Body of pancreas (tissue), 4 donors: ENCODE measurements at regions not wholly inside any gene's neighbourhood (a gene's known extent, or its start where the extent isn't known, plus 50 kb on each side); places are given as distances from the start of the nearest gene placed in this dataset.

Experiments
- ATAC-seq: fragments of 150-250 bp; one replicate; pipeline ENCODE4 v1.9.1; 2016
- DNase-seq, 4 donors: peaks; one replicate each; pipeline ENCODE4 v3.0.0-alpha.2; 2019
- H3K27ac ChIP-seq, 4 donors: fragments of 200-600 bp; sonication (generic); 1 replicate in 3 of 4; 2 replicates in 1 of 4; pipeline versions ENCODE4 v1.5.1 to v1.6.1; 2016 to 2019; ENCODE audit warnings: mild to moderate bottlenecking in 1 of 4, mixed read lengths in 1 of 4, moderate library complexity in 1 of 4
- H3K27me3 ChIP-seq, 2 donors: fragments of 200-600 bp; sonication (generic); one replicate each; pipeline ENCODE4 v1.6.0; 2016; ENCODE audit warnings: mild to moderate bottlenecking in 1 of 2
- H3K36me3 ChIP-seq, 2 donors: fragments of 200-600 bp; sonication (generic); replicated peaks in 1 of 2; 2 replicates each; pipeline ENCODE4 v1.5.1; 2016; ENCODE audit warnings: low read depth in 2 of 2; ENCODE audit not compliant: insufficient read depth in 1 of 2
- H3K4me1 ChIP-seq: fragments of 200-600 bp; sonication (generic); one replicate; pipeline ENCODE4 v1.6.0; 2016
- H3K4me3 ChIP-seq, 2 donors: fragments of 200-600 bp; sonication (generic); 1 replicate in 1 of 2; 2 replicates in 1 of 2; pipeline ENCODE4 v1.5.1; 2016 to 2019
- H3K9me3 ChIP-seq, 3 donors: fragments of 200-600 bp; sonication (generic); 1 replicate in 2 of 3; 2 replicates in 1 of 3; pipeline ENCODE4 v1.5.1; 2016
- POLR2A ChIP-seq, 3 donors: fragments of 450-650 bp; IDR thresholded peaks; one replicate each; pipeline ENCODE4 v1.6.1; 2016; ENCODE audit warnings: antibody characterized with exemption in 3 of 3, mild to moderate bottlenecking in 2 of 3
- WGBS, 2 donors: methylation state at CpG; one replicate each; pipeline ENCODE4 v1.1.5; 2017; 5-methylcytosine and 5-hydroxymethylcytosine counted together
- intact Hi-C: fragments of 100-400 bp; cut with DNase I; formaldehyde crosslinking; loops from one replicate; pipeline ENCODE4 v1.15.1; 2023
- TF ChIP-seq, protein P1 (sequence below), 7 experiments: fragments of 450-650 bp in 4 of 7; fragments of 200-600 bp in 3 of 7; sonication (generic) in 3 of 7; IDR thresholded peaks; one replicate each; pipeline ENCODE4 v1.5.1; 2016 to 2019; ENCODE audit warnings: antibody characterized with exemption in 7 of 7

DNA sequence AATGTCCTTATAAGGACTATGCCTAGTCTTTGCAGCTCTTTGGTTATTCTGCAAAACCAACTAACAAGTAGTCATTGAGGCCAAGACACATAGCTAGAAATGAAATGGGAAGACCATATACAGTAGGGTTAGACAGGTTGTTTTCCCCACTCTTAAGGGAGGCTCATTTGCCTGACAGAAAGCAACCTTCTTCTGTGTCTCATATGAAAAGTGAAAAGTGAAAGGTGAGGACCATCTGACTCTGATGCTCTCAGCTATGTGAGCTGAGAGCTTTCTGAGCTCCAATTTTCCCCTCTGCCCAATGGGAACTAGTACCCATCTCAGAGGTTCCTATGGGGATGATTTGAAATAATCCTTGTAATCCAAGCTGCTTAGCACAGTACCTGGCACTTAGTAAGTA is 142.0 kb upstream of the BDNF start:
- Histone ChIP-seq H3K36me3 (no peaks in the 10 kb centered on the region), H3K4me3 (no peak overlapping the region), H3K9me3 (no peaks in the 10 kb centered on the region), H3K27ac (no peak overlapping the region), H3K27me3 (no peaks in the 10 kb centered on the region), H3K4me1 (peaks cover 11% of the 10 kb centered on the region)
- TF ChIP-seq, protein P1, sequence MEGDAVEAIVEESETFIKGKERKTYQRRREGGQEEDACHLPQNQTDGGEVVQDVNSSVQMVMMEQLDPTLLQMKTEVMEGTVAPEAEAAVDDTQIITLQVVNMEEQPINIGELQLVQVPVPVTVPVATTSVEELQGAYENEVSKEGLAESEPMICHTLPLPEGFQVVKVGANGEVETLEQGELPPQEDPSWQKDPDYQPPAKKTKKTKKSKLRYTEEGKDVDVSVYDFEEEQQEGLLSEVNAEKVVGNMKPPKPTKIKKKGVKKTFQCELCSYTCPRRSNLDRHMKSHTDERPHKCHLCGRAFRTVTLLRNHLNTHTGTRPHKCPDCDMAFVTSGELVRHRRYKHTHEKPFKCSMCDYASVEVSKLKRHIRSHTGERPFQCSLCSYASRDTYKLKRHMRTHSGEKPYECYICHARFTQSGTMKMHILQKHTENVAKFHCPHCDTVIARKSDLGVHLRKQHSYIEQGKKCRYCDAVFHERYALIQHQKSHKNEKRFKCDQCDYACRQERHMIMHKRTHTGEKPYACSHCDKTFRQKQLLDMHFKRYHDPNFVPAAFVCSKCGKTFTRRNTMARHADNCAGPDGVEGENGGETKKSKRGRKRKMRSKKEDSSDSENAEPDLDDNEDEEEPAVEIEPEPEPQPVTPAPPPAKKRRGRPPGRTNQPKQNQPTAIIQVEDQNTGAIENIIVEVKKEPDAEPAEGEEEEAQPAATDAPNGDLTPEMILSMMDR (IDR thresholded peaks at IDR 0.05): no peak
- TF ChIP-seq POLR2A (IDR thresholded peaks at IDR 0.05): no peak
- no peak for DNase-seq
- intact Hi-C loops: no loop called here
- ATAC-seq: no peak

DNA sequence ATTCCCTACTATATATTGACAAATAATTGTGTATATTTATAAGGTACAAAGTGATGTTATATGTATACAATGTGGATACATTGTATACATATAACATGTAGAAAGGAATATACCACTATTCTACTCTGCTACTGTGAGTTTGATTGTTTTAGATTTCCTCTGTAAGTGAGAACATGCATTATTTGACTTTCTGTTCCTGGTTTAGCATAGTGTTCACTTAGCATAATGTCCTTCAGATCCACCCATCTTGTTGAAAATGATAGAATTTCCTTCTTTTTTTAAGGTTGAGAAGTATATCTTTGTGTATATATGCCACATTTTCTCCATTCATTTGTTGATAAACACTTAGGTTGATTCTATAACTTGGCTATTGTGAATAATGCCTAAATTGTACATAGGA is 140.8 kb upstream of the BDNF start:
- no peak overlapping the region for H3K27ac ChIP-seq
- TF ChIP-seq, protein P1 (IDR thresholded peaks at IDR 0.05): no peak
- TF ChIP-seq POLR2A (IDR thresholded peaks at IDR 0.05): no peak
- H3K27me3 ChIP-seq: no peaks in the 10 kb centered on the region
- no peak overlapping the region for H3K4me3 ChIP-seq
- ATAC-seq: no peak
- intact Hi-C loops: no loop called here
- no peak for DNase-seq
- H3K9me3 ChIP-seq: no peaks in the 10 kb centered on the region
- H3K4me1 ChIP-seq: peaks cover 8% of the 10 kb centered on the region
- H3K36me3 ChIP-seq: no peaks in the 10 kb centered on the region

DNA sequence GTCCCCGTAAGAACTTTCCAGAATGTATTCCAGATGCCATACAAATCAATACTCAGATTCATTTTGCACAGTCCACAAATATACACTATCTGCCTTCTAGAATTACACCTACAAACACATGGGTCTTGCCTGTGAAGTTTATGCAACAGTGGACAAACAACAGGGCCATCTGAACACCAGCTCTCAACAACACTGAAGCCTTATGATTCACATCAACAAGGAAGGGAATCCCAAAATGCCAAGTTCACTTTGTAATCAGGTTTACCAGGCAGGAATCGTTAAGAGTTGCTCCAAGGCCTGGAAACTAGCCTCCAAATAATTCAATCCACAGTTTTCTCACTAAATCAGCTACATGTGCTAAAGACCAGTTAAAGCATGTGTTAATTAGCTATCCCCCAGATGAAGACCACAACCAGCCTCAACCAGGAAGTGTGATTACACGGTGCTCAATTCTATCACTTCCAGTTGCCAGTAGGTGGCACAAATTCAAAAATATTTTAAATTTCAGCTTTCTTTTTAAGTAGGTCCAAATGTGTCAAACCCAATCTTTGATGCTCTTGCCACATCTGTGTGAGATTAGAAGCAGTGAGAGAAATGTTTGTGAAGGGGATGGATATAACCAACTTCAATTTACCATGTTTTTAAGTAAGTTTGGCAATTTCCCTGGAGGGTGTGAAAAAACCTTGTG is 139.1 kb upstream of the BDNF start:
- DNase-seq: no peak
- H3K36me3 ChIP-seq: no peaks in the 10 kb centered on the region
- no peak for TF ChIP-seq POLR2A (IDR thresholded peaks at IDR 0.05)
- TF ChIP-seq, protein P1 (IDR thresholded peaks at IDR 0.05): peak in 6 of 7 experiments; percentile 11 to 48 (median 42)
- H3K9me3 ChIP-seq: no peaks in the 10 kb centered on the region
- peaks cover 8% of the 10 kb centered on the region for H3K4me1 ChIP-seq
- 17% methylated on average over 3 of the region's 3 CpGs for WGBS, 2 donors
- ATAC-seq: no peak
- no peaks in the 10 kb centered on the region for H3K27me3 ChIP-seq
- H3K27ac ChIP-seq: peak overlapping the region in 1 of 4 donors; percentile 6
- no peak overlapping the region for H3K4me3 ChIP-seq
- intact Hi-C loops: no loop called here

DNA sequence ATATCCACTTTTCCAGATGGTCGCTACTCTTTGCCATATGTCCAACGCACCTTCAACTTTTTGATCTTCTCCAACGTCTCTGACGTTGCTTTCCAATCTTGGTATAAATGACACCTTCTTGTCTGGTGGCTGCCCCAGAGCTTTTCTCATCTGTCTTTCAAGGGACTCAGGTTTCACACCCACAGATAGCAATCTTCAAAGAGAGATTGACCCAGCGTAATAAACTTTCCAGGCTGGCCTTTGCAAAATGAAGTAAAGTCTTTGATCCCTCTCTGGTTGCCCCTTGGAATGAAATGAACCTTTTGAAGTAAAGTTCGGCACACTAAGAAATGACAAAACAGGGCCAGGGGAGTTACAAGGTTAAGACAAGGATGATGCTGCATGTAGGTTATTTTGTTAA is 138.4 kb upstream of the BDNF start:
- WGBS, 2 donors: 48 to 78% methylated on average over 6 of the region's 6 CpGs
- no peak for DNase-seq
- intact Hi-C loops: no loop called here
- no peaks in the 10 kb centered on the region for H3K9me3 ChIP-seq
- H3K27me3 ChIP-seq: no peaks in the 10 kb centered on the region
- H3K4me1 ChIP-seq: peaks cover 8% of the 10 kb centered on the region
- no peak overlapping the region for H3K4me3 ChIP-seq
- no peak overlapping the region for H3K27ac ChIP-seq
- no peaks in the 10 kb centered on the region for H3K36me3 ChIP-seq
- TF ChIP-seq, protein P1 (IDR thresholded peaks at IDR 0.05): no peak
- TF ChIP-seq POLR2A (IDR thresholded peaks at IDR 0.05): no peak
- no peak for ATAC-seq

DNA sequence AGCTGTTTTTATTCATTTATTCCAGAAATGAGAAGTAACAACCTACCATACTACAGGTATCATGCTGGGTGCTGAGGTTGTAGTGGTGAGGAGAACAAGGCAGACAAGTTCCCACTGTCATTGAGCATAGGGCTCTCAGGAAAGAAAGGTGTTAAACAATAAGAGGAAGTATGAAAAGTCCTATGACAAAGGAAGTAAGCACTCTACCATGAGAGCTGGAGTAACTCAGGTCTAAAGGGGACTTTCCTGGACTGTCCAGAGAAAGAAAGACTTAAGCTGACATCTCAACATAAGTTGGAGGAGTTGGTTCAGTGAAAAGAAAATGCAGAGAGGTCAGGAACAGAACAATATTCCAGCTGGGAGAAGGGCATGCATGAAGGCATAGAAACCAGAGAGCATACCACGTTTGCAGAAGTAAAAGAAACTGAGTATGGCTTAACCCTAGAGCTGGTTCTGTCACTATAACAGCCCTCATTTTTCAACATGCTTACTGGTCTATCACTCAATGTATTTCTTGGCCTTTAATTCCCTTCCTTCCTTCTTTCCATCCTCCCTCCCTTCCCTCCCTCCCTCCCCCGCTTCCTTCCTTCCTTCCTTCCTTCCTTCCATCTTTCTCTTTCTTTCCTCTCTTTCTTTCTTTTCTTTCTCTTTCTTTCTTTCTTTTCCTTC is 137.8 kb upstream of the BDNF start:
- 56 to 67% methylated on average over 2 of the region's 2 CpGs for WGBS, 2 donors
- H3K4me1 ChIP-seq: peaks cover 8% of the 10 kb centered on the region
- ATAC-seq (no peak), DNase-seq (no peak)
- no peak overlapping the region for H3K27ac ChIP-seq
- H3K9me3 ChIP-seq: no peaks in the 10 kb centered on the region
- H3K27me3 ChIP-seq: no peaks in the 10 kb centered on the region
- H3K4me3 ChIP-seq: no peak overlapping the region
- H3K36me3 ChIP-seq: no peaks in the 10 kb centered on the region
- intact Hi-C loops: no loop called here
- TF ChIP-seq POLR2A (IDR thresholded peaks at IDR 0.05): no peak
- TF ChIP-seq, protein P1 (IDR thresholded peaks at IDR 0.05): no peak
